Prostate gland (tissue), 2 donors: ENCODE measurements at regions not wholly inside any gene's neighbourhood (a gene's known extent, or its start where the extent isn't known, plus 50 kb on each side); places are given as distances from the start of the nearest gene placed in this dataset.

Source experiments
- CTCF ChIP-seq, 4 experiments: fragments of 200-600 bp in 2 of 4; fragments of 450-650 bp in 2 of 4; sonication (generic) in 2 of 4; IDR thresholded peaks; 1 replicate in 3 of 4; 2 replicates in 1 of 4; pipeline ENCODE4 v1.5.1; 2016 to 2019; ENCODE audit warnings: antibody characterized with exemption in 4 of 4, mild to moderate bottlenecking in 2 of 4, moderate library complexity in 2 of 4
- POLR2A ChIP-seq: fragments of 450-650 bp; IDR thresholded peaks from one replicate; pipeline ENCODE4 v1.6.1; 2016; ENCODE audit warnings: antibody characterized with exemption, mild to moderate bottlenecking
- POLR2AphosphoS5 ChIP-seq: sonication (generic); formaldehyde crosslinking; IDR thresholded peaks from one replicate; pipeline ENCODE4 v1.6.1; 2017; ENCODE audit warnings: antibody characterized with exemption

- no peak for TF ChIP-seq CTCF (IDR thresholded peaks at IDR 0.05)
- no peak for TF ChIP-seq POLR2A
- no peak for TF ChIP-seq POLR2AphosphoS5
Measured at GRCh38 chr16:65294165-65294564, 172.3 kb upstream of the CDH11 start.
